ENCODE measurements at regions not wholly inside any gene's neighbourhood (a gene's known extent, or its start where the extent isn't known, plus 50 kb on each side); places are given as distances from the start of the nearest gene placed in this dataset.

- no peak for DNase-seq
- in situ Hi-C loops (cut with MboI; ENCODE audit: low pct_unique_long_range_greater_than_20kb, low sequenced_read_pairs), result no loop called here
Measured at GRCh38 chr6:159462431-159462830, 230.6 kb downstream of the SOD2 start.

DNA sequence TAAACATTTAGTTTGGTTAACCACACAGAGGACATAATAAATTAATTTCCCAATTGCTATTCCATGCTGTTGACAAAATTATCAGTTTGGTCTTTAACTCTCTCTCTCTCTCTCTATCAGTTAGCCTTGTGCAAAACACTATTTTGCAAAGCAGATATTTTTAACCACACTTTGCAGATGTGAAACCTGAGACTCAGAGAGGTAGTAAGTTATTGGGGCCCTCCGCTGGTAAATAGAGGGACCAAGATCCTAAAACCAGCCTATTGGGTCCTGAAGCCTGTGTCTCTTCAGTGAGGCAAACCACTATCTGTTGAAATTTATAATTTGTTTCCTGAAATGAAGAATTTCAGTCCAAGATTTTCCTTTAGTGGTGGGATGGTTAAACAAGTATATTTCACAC is 231.0 kb downstream of the SOD2 start:
- in situ Hi-C loops (cut with MboI; ENCODE audit: low pct_unique_long_range_greater_than_20kb, low sequenced_read_pairs), result no loop called here

GRCh38 chr6:159461266-159461665 is 231.8 kb downstream of the SOD2 start:
- in situ Hi-C loops (cut with MboI; ENCODE audit: low pct_unique_long_range_greater_than_20kb, low sequenced_read_pairs), result no loop called here
- no peak for DNase-seq

More for the DNA sequence above, 231.0 kb downstream of the SOD2 start:
- DNase-seq, result no peak

GRCh38 chr6:159460476-159460875 is 232.6 kb downstream of the SOD2 start:
- in situ Hi-C loops (cut with MboI; ENCODE audit: low pct_unique_long_range_greater_than_20kb, low sequenced_read_pairs), result no loop called here
- DNase-seq, result no peak

GRCh38 chr6:159456349-159456748 is 236.7 kb downstream of the SOD2 start:
- in situ Hi-C loops (cut with MboI; ENCODE audit: low pct_unique_long_range_greater_than_20kb, low sequenced_read_pairs), result no loop called here
- no peak for DNase-seq

GRCh38 chr6:159455700-159456274 is 237.3 kb downstream of the SOD2 start:
- no peak for DNase-seq
- in situ Hi-C loops (cut with MboI; ENCODE audit: low pct_unique_long_range_greater_than_20kb, low sequenced_read_pairs), result no loop called here

GRCh38 chr6:159450815-159451465 is 242.1 kb downstream of the SOD2 start:
- in situ Hi-C loops (cut with MboI; ENCODE audit: low pct_unique_long_range_greater_than_20kb, low sequenced_read_pairs), result no loop called here
- no peak for DNase-seq

DNA sequence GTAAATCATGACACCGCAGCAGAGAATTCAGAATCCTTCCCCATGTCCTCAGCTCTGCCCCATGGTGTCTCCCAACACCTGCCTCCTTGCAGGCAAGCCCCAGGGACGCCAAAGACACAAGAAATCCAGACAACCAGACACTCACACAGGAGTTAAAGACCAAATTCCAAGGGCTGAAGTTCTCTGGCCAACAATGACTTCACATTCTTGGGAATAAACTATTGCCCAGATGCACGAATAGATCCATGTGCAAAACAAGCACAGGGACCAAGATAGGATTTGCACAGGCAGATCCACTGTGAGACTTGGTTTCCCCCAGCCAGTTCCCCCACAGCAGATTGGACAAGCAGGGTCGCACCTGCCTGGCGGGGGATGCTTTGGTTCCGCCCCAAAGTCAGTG is 246.7 kb downstream of the SOD2 start:
- in situ Hi-C loops (cut with MboI; ENCODE audit: low pct_unique_long_range_greater_than_20kb, low sequenced_read_pairs), result no loop called here
- DNase-seq, result no peak

DNA sequence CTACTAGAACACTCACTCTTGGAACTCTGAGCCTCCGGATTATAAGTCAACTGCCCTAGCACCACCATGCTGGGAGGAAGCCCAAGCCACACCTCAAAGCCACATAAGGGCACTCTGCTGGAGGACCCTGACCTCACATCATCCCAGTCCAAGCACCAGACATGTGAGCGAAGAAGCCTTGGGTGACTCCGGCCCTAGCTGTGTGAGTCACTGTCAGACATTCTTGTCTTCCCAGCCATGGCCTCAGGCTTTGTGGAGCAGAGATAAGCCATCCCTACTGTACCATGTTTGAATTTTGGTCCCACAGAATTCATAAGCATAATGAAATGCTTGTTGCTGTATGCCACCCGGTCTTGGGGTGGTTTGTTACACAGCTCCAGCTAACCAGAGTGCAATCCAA is 247.7 kb downstream of the SOD2 start:
- in situ Hi-C loops (cut with MboI; ENCODE audit: low pct_unique_long_range_greater_than_20kb, low sequenced_read_pairs), result no loop called here
- no peak for DNase-seq

- in situ Hi-C loops (cut with MboI; ENCODE audit: low pct_unique_long_range_greater_than_20kb, low sequenced_read_pairs), result no loop called here
- DNase-seq, result no peak
Measured at GRCh38 chr6:159444056-159444760, 248.8 kb downstream of the SOD2 start.

GRCh38 chr6:159443417-159443920 is 249.6 kb downstream of the SOD2 start:
- in situ Hi-C loops (cut with MboI; ENCODE audit: low pct_unique_long_range_greater_than_20kb, low sequenced_read_pairs), result no loop called here
- no peak for DNase-seq

GRCh38 chr6:159441704-159441981 is 251.4 kb downstream of the SOD2 start:
- no peak for DNase-seq
- in situ Hi-C loops (cut with MboI; ENCODE audit: low pct_unique_long_range_greater_than_20kb, low sequenced_read_pairs), result no loop called here

DNA sequence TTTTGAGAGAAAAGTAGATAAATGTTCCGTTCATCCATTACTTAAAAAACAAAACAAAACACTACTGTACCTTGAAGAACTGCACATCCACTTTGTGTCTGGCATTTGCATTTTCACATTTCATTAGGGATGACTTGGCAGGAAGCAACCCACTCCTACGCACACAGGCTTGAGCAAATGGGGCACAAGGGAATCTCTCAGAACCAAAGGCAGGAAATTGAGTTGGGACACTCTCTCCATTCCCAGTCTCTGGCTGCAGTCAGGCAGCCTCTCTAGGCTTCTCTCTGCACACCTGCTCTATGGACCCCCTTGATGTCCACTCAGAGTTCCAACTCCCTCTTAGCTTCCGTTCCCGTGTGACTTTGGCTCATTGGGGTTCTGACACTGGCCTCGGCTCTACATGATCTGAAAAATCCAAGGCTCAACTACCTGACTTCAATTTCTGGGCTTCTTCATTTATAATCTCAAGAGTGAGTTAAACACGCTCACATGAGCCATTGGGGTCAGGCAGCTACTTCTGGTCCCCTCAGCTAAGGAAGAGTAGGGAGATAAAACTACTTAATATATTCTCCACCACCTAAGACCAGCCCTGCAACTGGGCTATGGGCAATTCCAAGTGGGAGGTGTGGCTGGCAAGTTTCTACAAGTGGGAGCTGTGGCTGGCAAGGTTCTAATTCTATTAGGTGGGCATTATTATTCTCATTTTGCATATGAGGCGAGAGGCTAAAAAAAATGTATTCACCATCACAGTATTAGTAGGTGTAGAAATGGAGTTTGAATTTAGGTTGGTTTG is 251.9 kb downstream of the SOD2 start:
- in situ Hi-C loops (cut with MboI; ENCODE audit: low pct_unique_long_range_greater_than_20kb, low sequenced_read_pairs), result no loop called here
- DNase-seq, result no peak

- in situ Hi-C loops (cut with MboI; ENCODE audit: low pct_unique_long_range_greater_than_20kb, low sequenced_read_pairs), result no loop called here
- DNase-seq, result no peak
Measured at GRCh38 chr6:159440349-159440748, 252.7 kb downstream of the SOD2 start.

- in situ Hi-C loops (cut with MboI; ENCODE audit: low pct_unique_long_range_greater_than_20kb, low sequenced_read_pairs), result no loop called here
- DNase-seq, result no peak
Measured at GRCh38 chr6:159439651-159440050, 253.4 kb downstream of the SOD2 start.

GRCh38 chr6:159438106-159438505 is 254.9 kb downstream of the SOD2 start:
- no peak for DNase-seq
- in situ Hi-C loops (cut with MboI; ENCODE audit: low pct_unique_long_range_greater_than_20kb, low sequenced_read_pairs), result no loop called here

GRCh38 chr6:159436581-159436980 is 256.5 kb downstream of the SOD2 start:
- no peak for DNase-seq
- in situ Hi-C loops (cut with MboI; ENCODE audit: low pct_unique_long_range_greater_than_20kb, low sequenced_read_pairs), result no loop called here

- DNase-seq, result no peak
- in situ Hi-C loops (cut with MboI; ENCODE audit: low pct_unique_long_range_greater_than_20kb, low sequenced_read_pairs), result no loop called here
Measured at GRCh38 chr6:159435701-159436100, 257.3 kb downstream of the SOD2 start.

GRCh38 chr6:159434410-159434809 is 258.6 kb downstream of the SOD2 start:
- DNase-seq, result no peak
- in situ Hi-C loops (cut with MboI; ENCODE audit: low pct_unique_long_range_greater_than_20kb, low sequenced_read_pairs), result no loop called here

DNA sequence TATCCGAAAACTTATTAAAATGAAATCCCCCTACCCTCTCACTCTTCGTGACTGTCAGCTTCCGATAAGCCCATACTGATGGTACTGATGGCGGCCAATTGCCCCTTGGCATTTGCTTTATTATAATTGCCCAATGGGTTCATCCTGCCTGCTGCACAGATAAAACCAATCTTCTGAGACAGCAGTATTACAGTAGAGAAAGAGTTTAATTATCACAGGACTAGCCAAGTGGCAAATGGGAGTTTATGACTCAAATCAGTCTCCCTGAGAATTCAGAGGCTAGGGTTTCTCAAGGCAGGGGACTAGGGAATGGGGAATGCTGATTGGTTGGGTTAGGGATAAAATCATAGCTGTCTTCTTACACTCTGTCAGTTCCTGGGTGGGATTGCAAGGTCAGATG is 259.5 kb downstream of the SOD2 start:
- in situ Hi-C loops (cut with MboI; ENCODE audit: low pct_unique_long_range_greater_than_20kb, low sequenced_read_pairs), result no loop called here
- no peak for DNase-seq

Data from KBM-7 (cell line).